ENCODE measurements at regions not wholly inside any gene's neighbourhood (a gene's known extent, or its start where the extent isn't known, plus 50 kb on each side); places are given as distances from the start of the nearest gene placed in this dataset.

DNA sequence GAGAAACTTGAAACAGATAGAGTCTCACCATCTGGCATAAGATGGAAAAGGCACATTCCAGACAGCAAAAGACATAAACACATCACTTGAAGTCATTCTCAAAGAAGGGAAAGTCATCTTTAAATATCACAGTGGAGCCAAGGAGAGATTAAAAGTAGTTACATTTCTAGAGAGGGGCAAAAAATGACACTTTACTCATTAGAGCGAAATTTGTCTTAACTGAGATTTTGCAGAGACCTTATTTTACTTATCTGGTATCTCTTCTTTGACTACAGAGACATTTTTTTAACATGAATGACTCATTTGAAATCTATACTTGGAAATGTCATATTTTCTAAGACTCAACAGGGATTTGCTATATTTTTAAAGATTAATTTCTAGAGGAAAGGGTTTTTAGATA, 339.0 kb upstream of the KIF2B start:
- TF ChIP-seq, protein P1, sequence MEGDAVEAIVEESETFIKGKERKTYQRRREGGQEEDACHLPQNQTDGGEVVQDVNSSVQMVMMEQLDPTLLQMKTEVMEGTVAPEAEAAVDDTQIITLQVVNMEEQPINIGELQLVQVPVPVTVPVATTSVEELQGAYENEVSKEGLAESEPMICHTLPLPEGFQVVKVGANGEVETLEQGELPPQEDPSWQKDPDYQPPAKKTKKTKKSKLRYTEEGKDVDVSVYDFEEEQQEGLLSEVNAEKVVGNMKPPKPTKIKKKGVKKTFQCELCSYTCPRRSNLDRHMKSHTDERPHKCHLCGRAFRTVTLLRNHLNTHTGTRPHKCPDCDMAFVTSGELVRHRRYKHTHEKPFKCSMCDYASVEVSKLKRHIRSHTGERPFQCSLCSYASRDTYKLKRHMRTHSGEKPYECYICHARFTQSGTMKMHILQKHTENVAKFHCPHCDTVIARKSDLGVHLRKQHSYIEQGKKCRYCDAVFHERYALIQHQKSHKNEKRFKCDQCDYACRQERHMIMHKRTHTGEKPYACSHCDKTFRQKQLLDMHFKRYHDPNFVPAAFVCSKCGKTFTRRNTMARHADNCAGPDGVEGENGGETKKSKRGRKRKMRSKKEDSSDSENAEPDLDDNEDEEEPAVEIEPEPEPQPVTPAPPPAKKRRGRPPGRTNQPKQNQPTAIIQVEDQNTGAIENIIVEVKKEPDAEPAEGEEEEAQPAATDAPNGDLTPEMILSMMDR (IDR thresholded peaks at IDR 0.05) = no peak
- no peak for TF ChIP-seq POLR2A (IDR thresholded peaks at IDR 0.05)

Data from esophagus squamous epithelium (tissue), 4 donors.